Calu3 (cell line): ENCODE measurements at regions not wholly inside any gene's neighbourhood (a gene's known extent, or its start where the extent isn't known, plus 50 kb on each side); places are given as distances from the start of the nearest gene placed in this dataset.

ENCODE experiments used
- BruUV-seq: library from RNA; stranded (reverse); fragments of 400-500 nt; replicated peaks from 2 replicates; lab custom pipeline; 2021; lab: Mats Ljungman, UMichigan
- CTCF ChIA-PET: fragments of 300-600 bp; sonication (Branson Sonifier 250); formaldehyde crosslinking; loops from one replicate; lab custom pipeline; 2022; ENCODE audit warnings: antibody characterized with exemption; lab: Charles Lee
- DNase-seq: peaks from one replicate; pipeline ENCODE4 v3.0.0; 2022
- H3K27ac Mint-ChIP-seq: one replicate; pipeline ENCODE4 v1.8.0; 2022; ENCODE audit warnings: mixed read lengths; ENCODE audit not compliant: unreplicated experiment
- H3K27me3 Mint-ChIP-seq: one replicate; pipeline ENCODE4 v1.8.0; 2022; ENCODE audit warnings: mixed read lengths; ENCODE audit not compliant: unreplicated experiment
- H3K36me3 Mint-ChIP-seq: one replicate; pipeline ENCODE4 v1.8.0; 2022; ENCODE audit warnings: mild to moderate bottlenecking, moderate library complexity, mixed read lengths; ENCODE audit not compliant: insufficient read depth, unreplicated experiment
- H3K4me1 Mint-ChIP-seq: one replicate; pipeline ENCODE4 v1.8.0; 2022; ENCODE audit warnings: mild to moderate bottlenecking, low read depth, mixed read lengths; ENCODE audit not compliant: unreplicated experiment
- H3K4me3 Mint-ChIP-seq: one replicate; pipeline ENCODE4 v1.8.0; 2022; ENCODE audit warnings: mild to moderate bottlenecking, low read depth, moderate library complexity, mixed read lengths; ENCODE audit not compliant: unreplicated experiment
- H3K9me3 Mint-ChIP-seq: one replicate; pipeline ENCODE4 v1.8.0; 2022; ENCODE audit warnings: low read depth, mixed read lengths; ENCODE audit not compliant: unreplicated experiment
- CTCF ChIP-seq: fragments of 200-600 bp; IDR thresholded peaks from one replicate; pipeline ENCODE4 v1.8.0; 2022; ENCODE audit warnings: antibody characterized with exemption; ENCODE audit not compliant: unreplicated experiment
- intact Hi-C: fragments of 100-400 bp; cut with micrococcal nuclease; formaldehyde crosslinking; loops from one replicate; pipeline ENCODE4 v1.10.0; 2022; ENCODE audit not compliant: unreplicated experiment

GRCh38 chr11:134951305-134951700 lies 539.3 kb upstream of the B3GAT1 start:
- no peak overlapping the region for H3K4me3 Mint-ChIP-seq
- CTCF ChIA-PET, result no interaction called here
- DNase-seq, result no peak
- BruUV-seq, result no TSS peak
- H3K27ac Mint-ChIP-seq, result no peak overlapping the region
- H3K36me3 Mint-ChIP-seq, result no peaks in the 10 kb centered on the region
- H3K4me1 Mint-ChIP-seq, result no peaks in the 10 kb centered on the region
- peaks cover 19% of the 10 kb centered on the region for H3K9me3 Mint-ChIP-seq
- no peaks in the 10 kb centered on the region for H3K27me3 Mint-ChIP-seq
- TF ChIP-seq CTCF, result no peak
- intact Hi-C loops, result no loop called here

GRCh38 chr11:134950692-134951304 lies 538.8 kb upstream of the B3GAT1 start:
- H3K4me1 Mint-ChIP-seq, result no peaks in the 10 kb centered on the region
- peaks cover 20% of the 10 kb centered on the region for H3K9me3 Mint-ChIP-seq
- no peak for DNase-seq
- no peaks in the 10 kb centered on the region for H3K36me3 Mint-ChIP-seq
- intact Hi-C loops, result no loop called here
- H3K27ac Mint-ChIP-seq, result no peak overlapping the region
- no TSS peak for BruUV-seq
- CTCF ChIA-PET, result no interaction called here
- TF ChIP-seq CTCF, result no peak
- no peaks in the 10 kb centered on the region for H3K27me3 Mint-ChIP-seq
- no peak overlapping the region for H3K4me3 Mint-ChIP-seq

- intact Hi-C loops, result no loop called here
- TF ChIP-seq CTCF, result no peak
- Mint-ChIP-seq H3K27me3 (no peaks in the 10 kb centered on the region), H3K9me3 (peaks cover 18% of the 10 kb centered on the region), H3K4me3 (no peak overlapping the region), H3K27ac (no peak overlapping the region), H3K4me1 (no peaks in the 10 kb centered on the region), H3K36me3 (peaks cover 4% of the 10 kb centered on the region)
- no peak for DNase-seq
- CTCF ChIA-PET, result no interaction called here
- no TSS peak for BruUV-seq
These were observed 537.4 kb upstream of the B3GAT1 start for GRCh38 chr11:134949121-134950090.

- no peak overlapping the region for H3K4me3 Mint-ChIP-seq
- no peak for DNase-seq
- CTCF ChIA-PET, result no interaction called here
- TF ChIP-seq CTCF, result no peak
- H3K9me3 Mint-ChIP-seq, result peaks cover 10% of the 10 kb centered on the region
- H3K4me1 Mint-ChIP-seq, result no peaks in the 10 kb centered on the region
- BruUV-seq, result no TSS peak
- intact Hi-C loops, result no loop called here
- H3K36me3 Mint-ChIP-seq, result peaks cover 5% of the 10 kb centered on the region
- no peaks in the 10 kb centered on the region for H3K27me3 Mint-ChIP-seq
- H3K27ac Mint-ChIP-seq, result no peak overlapping the region
These were observed 535.5 kb upstream of the B3GAT1 start for GRCh38 chr11:134947556-134947955.
